ENCODE measurements at regions not wholly inside any gene's neighbourhood (a gene's known extent, or its start where the extent isn't known, plus 50 kb on each side); places are given as distances from the start of the nearest gene placed in this dataset.

- TF ChIP-seq REST (IDR thresholded peaks at IDR 0.05; ENCODE audit: low read depth, low read length) = no peak
- no peak for TF ChIP-seq GATA2 (CRISPR knock-in tag; IDR thresholded peaks at IDR 0.05)
- TF ChIP-seq SMC3 (IDR thresholded peaks at IDR 0.05; ENCODE audit: low read depth, low read length) = no peak
- TF ChIP-seq CTCF (IDR thresholded peaks at IDR 0.05) = no peak
- no peak for TF ChIP-seq EZH2phosphoT487 (IDR thresholded peaks at IDR 0.05; ENCODE audit: borderline replicate concordance, low read depth)
- no peak for TF ChIP-seq RFX5 (IDR thresholded peaks at IDR 0.05; ENCODE audit: low read length)
- TF ChIP-seq GABPA (IDR thresholded peaks at IDR 0.05; ENCODE audit: low read depth) = no peak
- no peak for TF ChIP-seq TAF1 (IDR thresholded peaks at IDR 0.05; ENCODE audit: borderline replicate concordance, low read depth, low read length)
- TF ChIP-seq EP300 (IDR thresholded peaks at IDR 0.05; ENCODE audit: borderline replicate concordance in 1 of 2, low read depth in 1 of 2, low read length in 1 of 2) = no peak
- TF ChIP-seq MAX (IDR thresholded peaks at IDR 0.05; ENCODE audit: low read depth) = no peak
These were observed 80.1 kb downstream of the SDC1 start for GRCh38 chr2:20144861-20145260.

Measured in SK-N-SH (cell line).